ENCODE measurements at regions not wholly inside any gene's neighbourhood (a gene's known extent, or its start where the extent isn't known, plus 50 kb on each side); places are given as distances from the start of the nearest gene placed in this dataset.

DNA sequence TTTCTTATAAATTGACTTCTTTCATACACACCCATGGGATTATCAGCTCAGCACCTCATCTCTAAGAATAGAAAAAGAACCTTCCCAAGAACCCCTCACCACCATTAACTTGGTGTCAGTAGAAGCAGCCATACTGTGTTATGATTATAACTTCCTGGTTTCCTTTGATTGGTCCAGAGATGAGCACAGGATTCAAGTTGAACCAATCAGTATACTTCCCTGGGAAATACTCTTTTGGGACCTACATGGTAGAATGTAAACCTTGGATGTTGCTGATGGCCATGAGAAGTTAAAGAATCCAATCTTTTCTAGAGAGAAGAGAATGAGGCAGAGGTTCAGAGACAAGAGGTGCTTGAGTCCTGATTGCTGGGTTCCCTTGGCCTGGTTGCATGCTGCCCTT, 190.8 kb downstream of the BMP7 start:
- Histone ChIP-seq H3K9me3 (ENCODE audit: control insufficient read depth, insufficient read depth, low read depth, low read length) (peaks cover 5% of the 10 kb centered on the region; the same call in 1 of the 2 replicates), H3K4me1 (ENCODE audit: control insufficient read depth, insufficient read depth, low read length) (no peaks in the 10 kb centered on the region), H3K36me3 (ENCODE audit: control insufficient read depth, insufficient read depth, low read length) (no peaks in the 10 kb centered on the region), H3K4me3 (ENCODE audit: low read depth in 2 of 2, low read length in 2 of 2) (no peak overlapping the region), H3K27me3 (ENCODE audit: control insufficient read depth, insufficient read depth, low read length) (no peaks in the 10 kb centered on the region; the same call in 1 of the 2 replicates), H3K27ac (ENCODE audit: low read length) (no peak overlapping the region)
- ChIA-PET CTCF (no interaction called here), POLR2A (no interaction called here)
- no TSS peak for BruUV-seq (replicated peaks)
- intact Hi-C loops (cut with micrococcal nuclease; ENCODE audit: unreplicated experiment): no loop called here
- in situ Hi-C loops (cut with HindIII; ENCODE audit: low pct_unique_long_range_greater_than_20kb, low sequenced_read_pairs): no loop called here
- DNase-seq (ENCODE audit: low read depth, low spot score): no peak
- no peak for ATAC-seq
- TF ChIP-seq TCF7L2 (IDR thresholded peaks at IDR 0.05; ENCODE audit: low read depth, low read length): no peak
- no peak for TF ChIP-seq POLR2AphosphoS5 (IDR thresholded peaks at IDR 0.05; ENCODE audit: low read depth, low read length)
- TF ChIP-seq SIN3A (IDR thresholded peaks at IDR 0.05; ENCODE audit: borderline replicate concordance, insufficient read depth, low read depth, low read length): no peak
- TF ChIP-seq, protein P1, sequence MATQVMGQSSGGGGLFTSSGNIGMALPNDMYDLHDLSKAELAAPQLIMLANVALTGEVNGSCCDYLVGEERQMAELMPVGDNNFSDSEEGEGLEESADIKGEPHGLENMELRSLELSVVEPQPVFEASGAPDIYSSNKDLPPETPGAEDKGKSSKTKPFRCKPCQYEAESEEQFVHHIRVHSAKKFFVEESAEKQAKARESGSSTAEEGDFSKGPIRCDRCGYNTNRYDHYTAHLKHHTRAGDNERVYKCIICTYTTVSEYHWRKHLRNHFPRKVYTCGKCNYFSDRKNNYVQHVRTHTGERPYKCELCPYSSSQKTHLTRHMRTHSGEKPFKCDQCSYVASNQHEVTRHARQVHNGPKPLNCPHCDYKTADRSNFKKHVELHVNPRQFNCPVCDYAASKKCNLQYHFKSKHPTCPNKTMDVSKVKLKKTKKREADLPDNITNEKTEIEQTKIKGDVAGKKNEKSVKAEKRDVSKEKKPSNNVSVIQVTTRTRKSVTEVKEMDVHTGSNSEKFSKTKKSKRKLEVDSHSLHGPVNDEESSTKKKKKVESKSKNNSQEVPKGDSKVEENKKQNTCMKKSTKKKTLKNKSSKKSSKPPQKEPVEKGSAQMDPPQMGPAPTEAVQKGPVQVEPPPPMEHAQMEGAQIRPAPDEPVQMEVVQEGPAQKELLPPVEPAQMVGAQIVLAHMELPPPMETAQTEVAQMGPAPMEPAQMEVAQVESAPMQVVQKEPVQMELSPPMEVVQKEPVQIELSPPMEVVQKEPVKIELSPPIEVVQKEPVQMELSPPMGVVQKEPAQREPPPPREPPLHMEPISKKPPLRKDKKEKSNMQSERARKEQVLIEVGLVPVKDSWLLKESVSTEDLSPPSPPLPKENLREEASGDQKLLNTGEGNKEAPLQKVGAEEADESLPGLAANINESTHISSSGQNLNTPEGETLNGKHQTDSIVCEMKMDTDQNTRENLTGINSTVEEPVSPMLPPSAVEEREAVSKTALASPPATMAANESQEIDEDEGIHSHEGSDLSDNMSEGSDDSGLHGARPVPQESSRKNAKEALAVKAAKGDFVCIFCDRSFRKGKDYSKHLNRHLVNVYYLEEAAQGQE (IDR thresholded peaks at IDR 0.05; ENCODE audit: insufficient read depth in 1 of 2, low read depth in 2 of 2, low read length in 1 of 2): no peak
- TF ChIP-seq, protein P2, sequence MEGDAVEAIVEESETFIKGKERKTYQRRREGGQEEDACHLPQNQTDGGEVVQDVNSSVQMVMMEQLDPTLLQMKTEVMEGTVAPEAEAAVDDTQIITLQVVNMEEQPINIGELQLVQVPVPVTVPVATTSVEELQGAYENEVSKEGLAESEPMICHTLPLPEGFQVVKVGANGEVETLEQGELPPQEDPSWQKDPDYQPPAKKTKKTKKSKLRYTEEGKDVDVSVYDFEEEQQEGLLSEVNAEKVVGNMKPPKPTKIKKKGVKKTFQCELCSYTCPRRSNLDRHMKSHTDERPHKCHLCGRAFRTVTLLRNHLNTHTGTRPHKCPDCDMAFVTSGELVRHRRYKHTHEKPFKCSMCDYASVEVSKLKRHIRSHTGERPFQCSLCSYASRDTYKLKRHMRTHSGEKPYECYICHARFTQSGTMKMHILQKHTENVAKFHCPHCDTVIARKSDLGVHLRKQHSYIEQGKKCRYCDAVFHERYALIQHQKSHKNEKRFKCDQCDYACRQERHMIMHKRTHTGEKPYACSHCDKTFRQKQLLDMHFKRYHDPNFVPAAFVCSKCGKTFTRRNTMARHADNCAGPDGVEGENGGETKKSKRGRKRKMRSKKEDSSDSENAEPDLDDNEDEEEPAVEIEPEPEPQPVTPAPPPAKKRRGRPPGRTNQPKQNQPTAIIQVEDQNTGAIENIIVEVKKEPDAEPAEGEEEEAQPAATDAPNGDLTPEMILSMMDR (IDR thresholded peaks at IDR 0.05): no peak

- BruUV-seq (replicated peaks): no TSS peak
- no peak overlapping the region for H3K27ac ChIP-seq (ENCODE audit: low read length)
- ATAC-seq (no peak), DNase-seq (ENCODE audit: low read depth, low spot score) (no peak)
- peaks cover 5% of the 10 kb centered on the region; the same call in 1 of the 2 replicates for H3K9me3 ChIP-seq (ENCODE audit: control insufficient read depth, insufficient read depth, low read depth, low read length)
- H3K4me3 ChIP-seq (ENCODE audit: low read depth in 2 of 2, low read length in 2 of 2): no peak overlapping the region
- TF ChIP-seq TCF7L2 (IDR thresholded peaks at IDR 0.05; ENCODE audit: low read depth, low read length) (no peak), POLR2AphosphoS5 (IDR thresholded peaks at IDR 0.05; ENCODE audit: low read depth, low read length) (no peak), SIN3A (IDR thresholded peaks at IDR 0.05; ENCODE audit: borderline replicate concordance, insufficient read depth, low read depth, low read length) (no peak)
- in situ Hi-C loops (cut with HindIII; ENCODE audit: low pct_unique_long_range_greater_than_20kb, low sequenced_read_pairs) (no loop called here), intact Hi-C loops (cut with micrococcal nuclease; ENCODE audit: unreplicated experiment) (no loop called here)
- H3K27me3 ChIP-seq (ENCODE audit: control insufficient read depth, insufficient read depth, low read length): no peaks in the 10 kb centered on the region; the same call in 1 of the 2 replicates
- H3K36me3 ChIP-seq (ENCODE audit: control insufficient read depth, insufficient read depth, low read length): no peaks in the 10 kb centered on the region
- ChIA-PET CTCF (no interaction called here), POLR2A (no interaction called here)
- H3K4me1 ChIP-seq (ENCODE audit: control insufficient read depth, insufficient read depth, low read length): no peaks in the 10 kb centered on the region
These were observed 190.2 kb downstream of the BMP7 start for GRCh38 chr20:57076152-57076652.

GRCh38 chr20:57076951-57077350, 189.5 kb downstream of the BMP7 start:
- H3K9me3 ChIP-seq (ENCODE audit: control insufficient read depth, insufficient read depth, low read depth, low read length): peaks cover 5% of the 10 kb centered on the region; the same call in 1 of the 2 replicates
- ChIA-PET POLR2A (interaction anchor here (0.7 kb wide), 1 partner anchor 546 kb away, joined by 6 read pairs; no protein-coding TSS in a partner anchor), CTCF (no interaction called here)
- no peak for ATAC-seq
- no peaks in the 10 kb centered on the region for H3K36me3 ChIP-seq (ENCODE audit: control insufficient read depth, insufficient read depth, low read length)
- no peak overlapping the region for H3K4me3 ChIP-seq (ENCODE audit: low read depth in 2 of 2, low read length in 2 of 2)
- in situ Hi-C loops (cut with HindIII; ENCODE audit: low pct_unique_long_range_greater_than_20kb, low sequenced_read_pairs) (no loop called here), intact Hi-C loops (cut with micrococcal nuclease; ENCODE audit: unreplicated experiment) (no loop called here)
- H3K4me1 ChIP-seq (ENCODE audit: control insufficient read depth, insufficient read depth, low read length): no peaks in the 10 kb centered on the region
- no peak overlapping the region for H3K27ac ChIP-seq (ENCODE audit: low read length)
- BruUV-seq (replicated peaks): no TSS peak
- H3K27me3 ChIP-seq (ENCODE audit: control insufficient read depth, insufficient read depth, low read length): no peaks in the 10 kb centered on the region; the same call in 1 of the 2 replicates
- DNase-seq (ENCODE audit: low read depth, low spot score): no peak
- TF ChIP-seq POLR2AphosphoS5 (IDR thresholded peaks at IDR 0.05; ENCODE audit: low read depth, low read length) (no peak), SIN3A (IDR thresholded peaks at IDR 0.05; ENCODE audit: borderline replicate concordance, insufficient read depth, low read depth, low read length) (no peak), TCF7L2 (IDR thresholded peaks at IDR 0.05; ENCODE audit: low read depth, low read length) (no peak)
- TF ChIP-seq, protein P2 (IDR thresholded peaks at IDR 0.05): no peak
- TF ChIP-seq, protein P1 (IDR thresholded peaks at IDR 0.05; ENCODE audit: insufficient read depth in 1 of 2, low read depth in 2 of 2, low read length in 1 of 2): no peak
